NCI-H1436 (cell line): ENCODE measurements at regions not wholly inside any gene's neighbourhood (a gene's known extent, or its start where the extent isn't known, plus 50 kb on each side); places are given as distances from the start of the nearest gene placed in this dataset.
"Not testable (repeated sequence)": the region's sequence is repeated elsewhere in the genome, so short reads cannot be mapped to it uniquely, and the experiment has no call there.

ENCODE experiments used
- DNase-seq: peaks from one replicate; lab custom pipeline; 2025; lab: John Stamatoyannopoulos, UW

GRCh38 chr16:5761592-5761991 is 664.0 kb upstream of the EEF2KMT start:
- no peak for DNase-seq

DNA sequence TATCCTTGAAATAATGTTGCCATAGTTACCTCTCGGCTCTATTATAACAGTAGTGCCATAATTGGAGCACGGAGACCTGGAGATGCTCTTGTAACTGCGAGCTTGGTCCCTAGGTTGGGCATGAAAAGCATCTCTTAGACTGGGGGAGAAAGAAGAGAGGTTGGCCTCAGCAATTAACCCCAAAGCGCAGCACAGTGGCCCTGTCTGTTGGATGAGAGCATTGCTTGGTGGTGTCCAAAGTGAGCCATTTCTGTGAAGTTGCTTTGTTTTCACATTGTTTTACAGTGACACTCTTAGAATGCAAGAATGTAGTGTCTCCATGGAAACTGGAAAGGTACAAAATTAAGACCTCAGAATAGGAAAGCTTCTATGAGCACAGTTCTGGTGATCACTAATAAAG is 660.7 kb upstream of the EEF2KMT start:
- no peak for DNase-seq

GRCh38 chr16:5756969-5757368 is 659.4 kb upstream of the EEF2KMT start:
- DNase-seq, result no peak

GRCh38 chr16:5753381-5753780 is 655.8 kb upstream of the EEF2KMT start:
- DNase-seq, result no peak

GRCh38 chr16:5751216-5751615 is 653.6 kb upstream of the EEF2KMT start:
- DNase-seq, result no peak

DNA sequence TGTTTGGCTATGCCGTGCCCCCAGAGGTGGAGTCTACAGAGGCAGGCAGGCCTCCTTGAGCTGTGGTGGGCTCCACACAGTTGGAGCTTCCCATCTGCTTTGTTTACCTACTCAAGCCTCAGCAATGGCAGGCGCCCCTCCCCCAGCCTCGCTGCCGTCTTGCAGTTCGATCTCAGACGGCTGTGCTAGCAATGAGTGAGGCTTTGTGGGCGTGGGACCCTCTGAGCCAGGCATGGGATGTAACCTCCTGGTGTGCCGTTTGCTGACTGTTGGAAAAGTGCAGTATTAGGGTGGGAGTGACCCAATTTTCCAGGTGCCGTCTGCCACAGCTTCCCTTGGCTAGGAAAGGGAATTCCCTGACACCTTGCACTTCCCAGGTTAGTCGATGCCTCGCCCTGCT is 652.8 kb upstream of the EEF2KMT start:
- not testable (repeated sequence) for DNase-seq

DNA sequence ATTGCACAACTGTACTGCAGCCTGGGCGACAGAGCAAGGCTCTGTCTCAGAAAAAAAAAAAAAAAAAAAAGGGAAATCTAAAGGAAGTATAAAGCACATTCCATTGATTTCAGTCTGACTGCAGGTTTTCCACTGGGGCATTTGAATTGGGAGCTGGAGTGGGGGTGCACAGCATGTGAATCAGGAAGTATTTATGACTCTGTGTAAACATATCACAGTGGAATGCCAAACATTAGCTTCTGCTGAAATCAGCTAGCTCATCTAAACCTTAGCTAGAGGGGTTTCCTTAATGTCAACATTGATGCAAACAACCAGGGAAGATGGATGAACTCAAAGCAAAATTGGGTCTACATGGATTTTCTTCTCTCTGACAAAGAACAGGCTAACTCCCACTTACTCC is 641.0 kb upstream of the EEF2KMT start:
- DNase-seq, result no peak

GRCh38 chr16:5736209-5736930 is 638.8 kb upstream of the EEF2KMT start:
- DNase-seq, result no peak

- DNase-seq, result no peak
These were observed 637.8 kb upstream of the EEF2KMT start for GRCh38 chr16:5735444-5735843.

GRCh38 chr16:5730783-5731182 is 633.2 kb upstream of the EEF2KMT start:
- no peak for DNase-seq

DNA sequence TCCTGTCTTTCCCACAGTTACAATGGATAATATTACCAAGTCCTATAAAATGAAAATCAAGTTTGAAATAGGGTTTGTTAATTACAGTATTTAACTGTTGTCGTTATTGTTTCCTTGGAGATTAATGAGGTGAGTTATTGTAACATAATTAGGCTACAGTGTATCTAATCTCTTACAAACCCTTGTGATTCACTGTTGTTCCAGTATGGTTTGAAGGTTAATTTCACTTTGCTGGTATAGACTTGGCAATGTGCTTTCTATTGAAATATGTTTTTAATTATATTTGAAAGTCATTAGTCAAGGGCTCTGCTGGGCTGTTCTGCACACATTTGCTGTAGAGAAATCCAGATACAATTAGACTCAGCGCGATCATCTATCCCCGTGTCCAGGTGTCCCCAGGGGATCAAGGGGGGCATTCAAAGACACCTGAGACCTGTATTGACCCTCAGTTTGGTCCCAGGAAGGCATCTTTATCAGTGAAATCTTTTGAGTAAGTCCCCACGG is 624.6 kb upstream of the EEF2KMT start:
- no peak for DNase-seq

- DNase-seq, result no peak
These were observed 617.6 kb upstream of the EEF2KMT start for GRCh38 chr16:5715155-5715554.

DNA sequence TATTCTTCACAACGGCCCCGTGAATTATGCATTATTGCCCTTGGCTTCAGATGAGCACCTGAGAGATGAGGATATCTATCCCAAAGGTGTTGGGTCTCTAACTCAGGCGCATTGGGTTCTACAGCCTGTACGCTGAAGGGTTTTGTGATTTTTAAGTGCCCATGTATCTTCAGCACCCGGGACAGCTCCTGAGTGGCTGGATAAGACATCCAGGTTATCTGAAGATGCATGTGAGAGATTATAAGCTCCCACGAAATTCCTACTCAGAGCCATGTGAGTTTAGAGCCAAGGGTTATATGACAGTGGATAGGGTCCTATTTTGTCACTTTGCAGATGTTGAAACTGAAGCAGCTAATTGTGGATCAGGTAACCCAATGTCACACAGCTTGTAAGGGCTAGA is 612.3 kb upstream of the EEF2KMT start:
- no peak for DNase-seq

GRCh38 chr16:5706211-5706610 is 608.6 kb upstream of the EEF2KMT start:
- DNase-seq, result no peak

DNA sequence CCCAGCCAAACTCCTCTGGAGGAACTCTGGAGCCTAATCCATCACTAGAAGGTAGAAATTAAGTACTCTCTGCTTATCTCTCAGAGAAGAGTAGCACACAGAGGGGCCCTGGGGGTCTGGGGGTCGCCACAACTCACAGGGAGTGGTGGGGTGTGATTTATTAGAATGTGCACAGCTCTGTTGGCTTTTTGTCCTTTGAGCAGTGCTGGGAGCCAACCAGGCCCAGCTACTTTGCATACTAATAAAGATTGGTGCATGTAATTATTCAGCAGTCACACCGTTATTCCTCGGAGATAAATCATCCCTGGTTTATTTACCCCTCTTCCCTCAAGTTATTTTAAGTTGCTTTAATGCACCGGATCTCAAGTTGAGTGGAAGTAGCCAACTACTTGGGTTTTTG is 606.7 kb upstream of the EEF2KMT start:
- DNase-seq, result no peak

DNA sequence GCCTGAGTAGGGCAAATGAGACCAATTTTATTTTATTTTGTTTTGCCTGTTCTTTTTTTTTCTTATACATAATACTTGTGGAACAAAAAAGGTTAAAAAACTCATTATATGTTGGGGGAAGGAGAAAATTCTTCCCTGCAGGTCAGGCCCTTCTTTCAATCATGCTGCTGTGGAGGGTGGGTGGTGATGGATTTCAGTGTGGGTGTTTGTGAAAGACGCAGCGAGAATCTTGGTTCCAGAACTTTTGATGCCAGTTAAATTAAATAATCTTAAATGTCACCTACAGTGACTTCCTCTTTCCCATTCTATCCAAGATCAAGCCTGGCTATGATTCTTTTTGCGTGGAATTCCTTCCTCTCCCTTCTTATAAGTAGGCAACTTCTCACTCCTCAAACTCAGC is 595.8 kb upstream of the EEF2KMT start:
- DNase-seq, result no peak

- DNase-seq, result no peak
These were observed 584.4 kb upstream of the EEF2KMT start for GRCh38 chr16:5681966-5682365.

GRCh38 chr16:5678371-5678770 is 580.8 kb upstream of the EEF2KMT start:
- no peak for DNase-seq

GRCh38 chr16:5671421-5671820 is 573.8 kb upstream of the EEF2KMT start:
- no peak for DNase-seq

- DNase-seq, result no peak
These were observed 572.6 kb upstream of the EEF2KMT start for GRCh38 chr16:5670198-5670597.

DNA sequence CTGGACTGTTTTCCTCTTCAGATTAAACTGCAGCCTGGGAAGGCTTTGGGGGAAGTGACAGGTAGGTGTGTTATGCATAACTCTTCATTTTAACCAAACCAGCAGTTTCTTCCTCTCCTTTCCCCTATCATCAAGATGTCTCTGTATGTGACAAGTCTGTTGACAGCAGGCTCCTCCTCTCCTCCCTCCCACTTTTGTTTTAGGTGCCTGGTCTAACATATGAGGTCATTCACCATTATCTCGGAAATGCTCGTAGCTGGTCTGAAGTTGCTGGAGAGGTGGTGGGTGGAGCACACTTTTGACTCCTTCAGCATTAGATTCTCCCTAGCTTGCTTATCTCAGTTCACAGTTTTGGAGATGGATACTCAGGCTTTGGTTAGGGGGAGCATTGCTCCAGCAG is 571.0 kb upstream of the EEF2KMT start:
- DNase-seq, result no peak

DNA sequence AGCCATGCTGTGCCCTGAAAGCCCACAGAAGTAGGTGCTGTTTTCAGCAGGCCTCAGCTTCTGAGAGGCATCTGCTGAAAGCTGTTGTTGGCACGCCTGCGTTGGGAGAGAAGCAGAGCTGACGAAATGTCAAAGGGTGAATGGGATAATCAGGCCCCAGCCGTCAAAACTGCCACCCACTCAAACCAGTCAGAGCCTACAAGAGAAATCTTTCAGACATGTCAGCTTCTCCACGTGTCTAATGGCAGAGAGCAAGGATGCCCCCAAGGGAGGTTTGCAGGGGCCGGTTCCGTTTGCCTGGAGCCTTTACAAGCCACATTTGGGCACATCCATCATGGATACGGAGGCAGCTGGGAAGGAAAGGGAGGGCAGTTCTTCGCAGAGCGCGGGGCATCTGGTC is 568.2 kb upstream of the EEF2KMT start:
- DNase-seq, result no peak

GRCh38 chr16:5653789-5654188 is 556.2 kb upstream of the EEF2KMT start:
- no peak for DNase-seq

DNA sequence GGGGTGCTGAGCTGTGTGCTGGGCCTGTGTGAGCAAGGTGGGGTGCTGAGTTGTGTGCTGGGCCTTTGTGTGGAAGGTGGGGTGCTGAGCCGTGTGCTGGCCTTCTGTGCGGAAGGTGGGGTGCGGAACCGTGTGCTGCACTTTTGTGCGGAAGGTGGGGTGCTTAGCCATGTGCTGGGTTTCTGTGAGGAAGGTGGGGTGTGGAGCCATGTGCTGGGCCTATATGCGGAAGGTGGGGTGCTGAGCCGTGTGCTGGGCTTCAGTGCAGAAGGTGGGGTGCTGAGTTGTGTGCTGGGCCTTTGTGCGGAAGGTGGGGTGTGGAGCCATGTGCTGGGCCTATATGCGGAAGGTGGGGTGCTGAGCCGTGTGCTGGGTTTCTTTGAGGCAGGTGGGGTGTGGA is 555.4 kb upstream of the EEF2KMT start:
- DNase-seq, result no peak
